Neural progenitor cell (in vitro differentiated cells): ENCODE measurements at regions not wholly inside any gene's neighbourhood (a gene's known extent, or its start where the extent isn't known, plus 50 kb on each side); places are given as distances from the start of the nearest gene placed in this dataset.

Experiments used
- EZH2 ChIP-seq: fragments of 200-600 bp; sonication (generic); IDR thresholded peaks from 2 replicates; pipeline ENCODE4 v1.6.1; 2017; ENCODE audit warnings: antibody characterized with exemption, mild to moderate bottlenecking, moderate library complexity
- TF ChIP-seq, protein P1 (sequence below): fragments of 200-600 bp; sonication (generic); IDR thresholded peaks from 2 replicates; pipeline ENCODE4 v1.5.1; 2017; ENCODE audit warnings: antibody characterized with exemption, mild to moderate bottlenecking

- TF ChIP-seq, protein P1, sequence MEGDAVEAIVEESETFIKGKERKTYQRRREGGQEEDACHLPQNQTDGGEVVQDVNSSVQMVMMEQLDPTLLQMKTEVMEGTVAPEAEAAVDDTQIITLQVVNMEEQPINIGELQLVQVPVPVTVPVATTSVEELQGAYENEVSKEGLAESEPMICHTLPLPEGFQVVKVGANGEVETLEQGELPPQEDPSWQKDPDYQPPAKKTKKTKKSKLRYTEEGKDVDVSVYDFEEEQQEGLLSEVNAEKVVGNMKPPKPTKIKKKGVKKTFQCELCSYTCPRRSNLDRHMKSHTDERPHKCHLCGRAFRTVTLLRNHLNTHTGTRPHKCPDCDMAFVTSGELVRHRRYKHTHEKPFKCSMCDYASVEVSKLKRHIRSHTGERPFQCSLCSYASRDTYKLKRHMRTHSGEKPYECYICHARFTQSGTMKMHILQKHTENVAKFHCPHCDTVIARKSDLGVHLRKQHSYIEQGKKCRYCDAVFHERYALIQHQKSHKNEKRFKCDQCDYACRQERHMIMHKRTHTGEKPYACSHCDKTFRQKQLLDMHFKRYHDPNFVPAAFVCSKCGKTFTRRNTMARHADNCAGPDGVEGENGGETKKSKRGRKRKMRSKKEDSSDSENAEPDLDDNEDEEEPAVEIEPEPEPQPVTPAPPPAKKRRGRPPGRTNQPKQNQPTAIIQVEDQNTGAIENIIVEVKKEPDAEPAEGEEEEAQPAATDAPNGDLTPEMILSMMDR: no peak
- TF ChIP-seq EZH2: no peak
Measured at GRCh38 chr4:111126340-111126739, 503.5 kb upstream of the PITX2 start.
